C4-2B (cell line): ENCODE measurements at regions not wholly inside any gene's neighbourhood (a gene's known extent, or its start where the extent isn't known, plus 50 kb on each side); places are given as distances from the start of the nearest gene placed in this dataset.

Source experiments
- H3K27ac ChIP-seq: fragments of 450-650 bp; 2 replicates; pipeline ENCODE4 v1.5.1; 2017
- CTCF ChIP-seq: fragments of 450-650 bp; conservative IDR thresholded peaks from 2 replicates; pipeline ENCODE4 v1.5.1; 2017; ENCODE audit warnings: mild to moderate bottlenecking
- ZFX ChIP-seq: fragments of 450-650 bp; IDR thresholded peaks from 2 replicates; pipeline ENCODE4 v1.6.1; 2017

DNA sequence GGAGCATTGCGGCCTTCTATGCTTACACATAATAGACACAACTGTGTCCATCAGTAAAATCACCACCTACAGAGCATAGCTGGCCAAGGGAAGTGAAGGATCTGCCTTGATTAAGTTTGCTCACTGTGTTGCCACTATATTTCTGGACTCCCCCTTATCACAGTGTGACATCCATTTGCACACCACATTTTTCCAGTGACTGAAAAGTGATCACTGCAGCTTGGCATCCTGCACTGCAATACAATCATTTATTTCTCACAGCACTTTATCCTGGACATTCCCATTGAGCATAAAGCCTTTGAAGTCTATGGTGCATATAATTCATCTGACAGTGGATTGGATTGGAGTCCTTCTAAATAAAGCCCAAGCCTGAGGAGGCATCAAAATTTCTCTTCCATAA is 217.2 kb downstream of the NOVA1 start:
- H3K27ac ChIP-seq = no peak overlapping the region
- TF ChIP-seq ZFX (no peak), CTCF (no peak)

DNA sequence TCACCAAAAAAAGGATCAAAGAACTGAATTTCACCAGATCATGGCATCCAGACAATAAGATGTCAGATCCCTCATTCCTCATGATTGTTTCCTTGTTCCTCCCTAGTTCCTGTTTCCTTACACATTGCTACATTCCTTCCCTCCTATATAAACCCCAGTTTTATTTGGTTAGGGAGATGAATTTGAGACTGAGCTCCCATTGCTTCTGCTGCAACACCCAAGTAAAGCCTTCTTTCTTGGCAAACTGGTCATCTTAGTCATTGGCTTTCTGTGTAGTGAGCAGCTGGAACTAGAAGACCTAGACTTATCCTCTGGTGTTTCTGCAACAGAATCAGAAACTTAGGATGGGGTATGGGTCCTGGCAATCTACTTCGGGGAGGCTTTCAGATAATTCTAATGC is 217.9 kb downstream of the NOVA1 start:
- TF ChIP-seq ZFX (no peak), CTCF (no peak)
- H3K27ac ChIP-seq = no peak overlapping the region

- no peak overlapping the region for H3K27ac ChIP-seq
- TF ChIP-seq CTCF (no peak), ZFX (no peak)
Observed at GRCh38 chr14:26377150-26377549, 220.7 kb downstream of the NOVA1 start.

DNA sequence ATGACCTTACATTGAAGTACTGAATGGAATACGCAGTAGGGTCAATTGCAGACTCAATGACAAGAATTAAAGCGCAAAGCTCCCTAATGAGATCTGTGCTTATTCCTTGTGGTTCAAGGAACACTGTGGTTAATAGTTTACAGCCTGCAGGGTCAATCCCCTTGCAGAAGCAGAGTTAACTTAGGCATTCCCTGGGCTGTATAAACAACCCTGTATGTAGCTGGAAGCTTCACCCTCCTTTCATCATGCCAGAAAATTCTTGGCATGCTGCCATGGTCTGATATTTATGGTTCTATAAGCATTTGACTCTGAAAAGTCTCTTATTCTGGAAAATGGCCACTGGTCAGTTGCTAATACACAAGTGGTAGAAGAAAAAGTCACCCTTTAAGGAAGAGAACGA is 227.7 kb downstream of the NOVA1 start:
- H3K27ac ChIP-seq = no peak overlapping the region
- no peak for TF ChIP-seq CTCF

- TF ChIP-seq ZFX = no peak
- no peak for TF ChIP-seq CTCF
- H3K27ac ChIP-seq = no peak overlapping the region
Observed at GRCh38 chr14:26363689-26364088, 234.1 kb downstream of the NOVA1 start.

DNA sequence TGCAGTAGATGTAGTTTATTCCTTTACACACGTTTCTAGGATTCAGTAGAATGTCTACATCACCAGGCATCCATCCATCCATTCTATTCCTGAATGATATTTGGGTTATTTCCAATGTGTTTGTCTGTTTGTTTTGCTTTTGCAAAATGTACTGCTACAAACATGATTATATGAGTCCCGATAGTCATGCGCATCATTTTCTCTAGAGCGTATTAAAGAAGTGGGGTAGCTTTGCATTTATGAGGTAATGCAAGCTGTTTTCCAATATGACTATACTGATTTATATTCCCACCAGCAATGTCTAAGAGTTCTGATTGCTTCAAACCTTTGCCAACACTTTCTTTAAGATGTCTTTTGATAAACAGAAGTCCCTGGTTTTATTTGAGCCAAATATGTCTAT is 253.2 kb downstream of the NOVA1 start:
- no peak for TF ChIP-seq CTCF
- TF ChIP-seq ZFX = no peak
- no peak overlapping the region for H3K27ac ChIP-seq

DNA sequence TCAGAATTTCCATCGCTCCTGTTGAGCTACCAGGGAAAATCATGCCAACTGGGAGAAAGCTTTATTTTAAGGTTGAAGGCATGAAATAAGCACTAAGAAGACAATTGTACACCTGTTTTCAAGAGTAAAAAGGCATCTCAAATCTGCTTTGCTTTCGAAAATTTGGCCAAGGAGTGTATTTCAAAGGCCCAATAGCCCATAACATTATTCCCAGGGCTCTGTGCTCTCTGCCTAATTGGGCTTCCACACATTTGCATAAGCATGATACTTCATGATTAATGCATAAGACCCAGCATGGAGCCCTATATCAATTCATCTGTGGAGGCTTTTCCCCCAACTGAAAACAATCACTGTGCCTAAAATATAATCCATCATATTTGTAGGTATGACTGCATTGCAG is 258.5 kb downstream of the NOVA1 start:
- no peak overlapping the region for H3K27ac ChIP-seq
- TF ChIP-seq CTCF (no peak), ZFX (no peak)
